Erythroblast (primary cell): ENCODE measurements at regions not wholly inside any gene's neighbourhood (a gene's known extent, or its start where the extent isn't known, plus 50 kb on each side); places are given as distances from the start of the nearest gene placed in this dataset.

Experiments used
- GATA1 ChIP-seq: IDR thresholded peaks from 2 replicates; pipeline ENCODE4 v1.6.1; 2011; ENCODE audit warnings: low read depth, mild to moderate bottlenecking, control low read depth, low read length, moderate library complexity
- POLR2A ChIP-seq: IDR thresholded peaks from 2 replicates; pipeline ENCODE4 v1.6.1; 2011; ENCODE audit warnings: mild to moderate bottlenecking, low read length

GRCh38 chr12:107545737-107546353 is 139.8 kb upstream of the PWP1 start:
- no peak for TF ChIP-seq POLR2A
- TF ChIP-seq GATA1, result no peak
